ENCODE measurements at regions not wholly inside any gene's neighbourhood (a gene's known extent, or its start where the extent isn't known, plus 50 kb on each side); places are given as distances from the start of the nearest gene placed in this dataset.

- no peak for DNase-seq
- intact Hi-C loops (cut with DNase I; ENCODE audit: low total_unique reads) = no loop called here
These were observed 263.6 kb upstream of the AZI2 start for GRCh38 chr3:28612232-28612631.

GRCh38 chr3:28613511-28614106, 265.0 kb upstream of the AZI2 start:
- no peak overlapping the region for H3K27ac ChIP-seq
- no peak for DNase-seq
- no peaks in the 10 kb centered on the region for H3K4me1 ChIP-seq
- no peaks in the 10 kb centered on the region for H3K36me3 ChIP-seq
- 88 to 94% (median 93%) methylated on average over 6 of the region's 6 CpGs for WGBS, 5 donors
- intact Hi-C loops (cut with DNase I; ENCODE audit: low total_unique reads) = no loop called here
- TF ChIP-seq, protein P1, sequence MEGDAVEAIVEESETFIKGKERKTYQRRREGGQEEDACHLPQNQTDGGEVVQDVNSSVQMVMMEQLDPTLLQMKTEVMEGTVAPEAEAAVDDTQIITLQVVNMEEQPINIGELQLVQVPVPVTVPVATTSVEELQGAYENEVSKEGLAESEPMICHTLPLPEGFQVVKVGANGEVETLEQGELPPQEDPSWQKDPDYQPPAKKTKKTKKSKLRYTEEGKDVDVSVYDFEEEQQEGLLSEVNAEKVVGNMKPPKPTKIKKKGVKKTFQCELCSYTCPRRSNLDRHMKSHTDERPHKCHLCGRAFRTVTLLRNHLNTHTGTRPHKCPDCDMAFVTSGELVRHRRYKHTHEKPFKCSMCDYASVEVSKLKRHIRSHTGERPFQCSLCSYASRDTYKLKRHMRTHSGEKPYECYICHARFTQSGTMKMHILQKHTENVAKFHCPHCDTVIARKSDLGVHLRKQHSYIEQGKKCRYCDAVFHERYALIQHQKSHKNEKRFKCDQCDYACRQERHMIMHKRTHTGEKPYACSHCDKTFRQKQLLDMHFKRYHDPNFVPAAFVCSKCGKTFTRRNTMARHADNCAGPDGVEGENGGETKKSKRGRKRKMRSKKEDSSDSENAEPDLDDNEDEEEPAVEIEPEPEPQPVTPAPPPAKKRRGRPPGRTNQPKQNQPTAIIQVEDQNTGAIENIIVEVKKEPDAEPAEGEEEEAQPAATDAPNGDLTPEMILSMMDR (IDR thresholded peaks at IDR 0.05 in 8 of 11, conservative IDR thresholded peaks at IDR 0.05 in 3 of 11) = no peak
- TF ChIP-seq POLR2A (IDR thresholded peaks at IDR 0.05) (no peak), POLR2AphosphoS5 (IDR thresholded peaks at IDR 0.05) (no peak)
- H3K27me3 ChIP-seq (replicated peaks in 1 of 7) = no peaks in the 10 kb centered on the region
- H3K9me3 ChIP-seq = no peaks in the 10 kb centered on the region
- H3K4me3 ChIP-seq = no peak overlapping the region

More at GRCh38 chr3:28612232-28612631, 263.6 kb upstream of the AZI2 start:
- Histone ChIP-seq H3K36me3 (no peaks in the 10 kb centered on the region), H3K27me3 (replicated peaks in 1 of 7) (no peaks in the 10 kb centered on the region), H3K27ac (no peak overlapping the region), H3K4me1 (no peaks in the 10 kb centered on the region), H3K9me3 (no peaks in the 10 kb centered on the region), H3K4me3 (no peak overlapping the region)
- no peak for TF ChIP-seq POLR2A (IDR thresholded peaks at IDR 0.05)
- TF ChIP-seq POLR2AphosphoS5 (IDR thresholded peaks at IDR 0.05) = no peak

GRCh38 chr3:28615071-28615470, 266.4 kb upstream of the AZI2 start:
- no peak for DNase-seq
- intact Hi-C loops (cut with DNase I; ENCODE audit: low total_unique reads) = no loop called here
- no peak overlapping the region for H3K4me3 ChIP-seq
- H3K27ac ChIP-seq = no peak overlapping the region
- no peaks in the 10 kb centered on the region for H3K27me3 ChIP-seq (replicated peaks in 1 of 7)
- TF ChIP-seq POLR2AphosphoS5 (IDR thresholded peaks at IDR 0.05) = no peak
- TF ChIP-seq POLR2A (IDR thresholded peaks at IDR 0.05) = no peak
- TF ChIP-seq, protein P1 (IDR thresholded peaks at IDR 0.05 in 8 of 11, conservative IDR thresholded peaks at IDR 0.05 in 3 of 11) = no peak
- no peaks in the 10 kb centered on the region for H3K4me1 ChIP-seq
- H3K36me3 ChIP-seq = no peaks in the 10 kb centered on the region
- H3K9me3 ChIP-seq = no peaks in the 10 kb centered on the region
- WGBS, 5 donors = 87 to 95% (median 91%) methylated on average over 5 of the region's 5 CpGs

GRCh38 chr3:28615971-28616370, 267.3 kb upstream of the AZI2 start:
- Histone ChIP-seq H3K27me3 (replicated peaks in 1 of 7) (no peaks in the 10 kb centered on the region), H3K9me3 (no peaks in the 10 kb centered on the region), H3K4me3 (no peak overlapping the region), H3K36me3 (no peaks in the 10 kb centered on the region), H3K27ac (no peak overlapping the region), H3K4me1 (no peaks in the 10 kb centered on the region)
- no peak for DNase-seq
- intact Hi-C loops (cut with DNase I; ENCODE audit: low total_unique reads) = no loop called here
- TF ChIP-seq, protein P1 (IDR thresholded peaks at IDR 0.05 in 8 of 11, conservative IDR thresholded peaks at IDR 0.05 in 3 of 11) = no peak
- TF ChIP-seq POLR2AphosphoS5 (IDR thresholded peaks at IDR 0.05) (no peak), POLR2A (IDR thresholded peaks at IDR 0.05) (no peak)
- 75 to 92% (median 82%) methylated on average over 2 of the region's 2 CpGs for whole genome bisulfite sequencing, 5 donors

DNA sequence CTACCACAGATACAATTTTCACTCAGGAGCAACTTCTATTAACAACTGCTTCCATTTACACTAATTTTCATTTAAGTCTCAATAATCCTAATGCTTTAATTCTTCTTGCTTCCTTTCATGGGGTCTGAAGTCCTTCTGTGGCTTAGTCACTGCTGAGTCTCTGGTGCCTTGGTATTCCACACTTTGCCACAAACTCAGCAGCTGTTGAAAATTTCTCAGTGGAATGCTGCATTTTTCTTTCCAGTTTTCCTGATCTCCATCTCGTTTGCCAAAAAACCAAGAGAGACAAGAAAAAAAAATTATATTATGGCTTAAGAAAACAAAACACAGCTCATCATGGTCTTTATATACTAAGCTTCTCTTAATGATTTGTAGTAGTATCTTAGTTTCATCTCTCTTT, 269.2 kb upstream of the AZI2 start:
- intact Hi-C loops (cut with DNase I; ENCODE audit: low total_unique reads) = no loop called here

More for the DNA sequence above, 269.2 kb upstream of the AZI2 start:
- DNase-seq = no peak
- Histone ChIP-seq H3K27ac (no peak overlapping the region), H3K4me1 (no peaks in the 10 kb centered on the region), H3K27me3 (replicated peaks in 1 of 7) (no peaks in the 10 kb centered on the region), H3K4me3 (no peak overlapping the region), H3K9me3 (no peaks in the 10 kb centered on the region), H3K36me3 (no peaks in the 10 kb centered on the region)
- TF ChIP-seq, protein P1 (IDR thresholded peaks at IDR 0.05 in 8 of 11, conservative IDR thresholded peaks at IDR 0.05 in 3 of 11) = no peak
- no peak for TF ChIP-seq POLR2AphosphoS5 (IDR thresholded peaks at IDR 0.05)
- no peak for TF ChIP-seq POLR2A (IDR thresholded peaks at IDR 0.05)
- 41 to 73% (median 56%) methylated on average over 1 of the region's 1 CpG for WGBS, 5 donors
